Smooth muscle cell (in vitro differentiated cells): ENCODE measurements at regions not wholly inside any gene's neighbourhood (a gene's known extent, or its start where the extent isn't known, plus 50 kb on each side); places are given as distances from the start of the nearest gene placed in this dataset.

Source experiments
- DNase-seq: peaks from one replicate; lab custom pipeline; 2025; ENCODE audit not compliant: unreplicated experiment; lab: John Stamatoyannopoulos, UW
- H2AFZ ChIP-seq: fragments of 200-600 bp; sonication (generic); 2 replicates; pipeline ENCODE4 v1.6.0; 2016; ENCODE audit warnings: antibody characterized with exemption, low read depth, mild to moderate bottlenecking
- H3F3A ChIP-seq: fragments of 200-600 bp; sonication (generic); 2 replicates; pipeline ENCODE4 v1.6.0; 2017; ENCODE audit warnings: antibody characterized with exemption, low read depth
- H3K27ac ChIP-seq: fragments of 200-600 bp; sonication (generic); 2 replicates; pipeline ENCODE4 v1.5.1; 2016; ENCODE audit warnings: low read depth, mild to moderate bottlenecking
- H3K27me3 ChIP-seq: fragments of 200-600 bp; sonication (generic); 2 replicates; pipeline ENCODE4 v1.6.1; 2016; ENCODE audit warnings: low read depth, mild to moderate bottlenecking
- H3K36me3 ChIP-seq: fragments of 200-600 bp; sonication (generic); 2 replicates; pipeline ENCODE4 v1.5.1; 2016; ENCODE audit warnings: low read depth
- H3K4me1 ChIP-seq: fragments of 200-600 bp; sonication (generic); 2 replicates; pipeline ENCODE4 v1.5.1; 2016; ENCODE audit warnings: low read depth
- H3K4me2 ChIP-seq: fragments of 200-600 bp; sonication (generic); 2 replicates; pipeline ENCODE4 v1.6.0; 2016; ENCODE audit warnings: mild to moderate bottlenecking
- H3K4me3 ChIP-seq: fragments of 200-600 bp; sonication (generic); 2 replicates; pipeline ENCODE4 v1.5.1; 2016; ENCODE audit warnings: mild to moderate bottlenecking
- H3K79me2 ChIP-seq: fragments of 200-600 bp; sonication (generic); 2 replicates; pipeline ENCODE4 v1.6.0; 2016; ENCODE audit warnings: low read depth, mild to moderate bottlenecking
- H3K9ac ChIP-seq: fragments of 200-600 bp; sonication (generic); 2 replicates; pipeline ENCODE4 v1.6.0; 2016; ENCODE audit warnings: low read depth
- H3K9me3 ChIP-seq: fragments of 200-600 bp; sonication (generic); replicated peaks from 2 replicates; pipeline ENCODE4 v1.5.1; 2016; ENCODE audit warnings: low read depth
- H4K20me1 ChIP-seq: fragments of 200-600 bp; sonication (generic); 2 replicates; pipeline ENCODE4 v1.6.0; 2016; ENCODE audit warnings: low read depth
- CTCF ChIP-seq: fragments of 200-600 bp; sonication (generic); IDR thresholded peaks from 2 replicates; pipeline ENCODE4 v1.5.1; 2017; ENCODE audit warnings: borderline replicate concordance, mild to moderate bottlenecking, antibody characterized with exemption; ENCODE audit not compliant: insufficient read depth, poor library complexity, severe bottlenecking
- WGBS: methylation state at CpG from one replicate; pipeline ENCODE4 v1.1.7; 2016; ENCODE audit warnings: low lambda C conversion rate; 5-methylcytosine and 5-hydroxymethylcytosine counted together

DNA sequence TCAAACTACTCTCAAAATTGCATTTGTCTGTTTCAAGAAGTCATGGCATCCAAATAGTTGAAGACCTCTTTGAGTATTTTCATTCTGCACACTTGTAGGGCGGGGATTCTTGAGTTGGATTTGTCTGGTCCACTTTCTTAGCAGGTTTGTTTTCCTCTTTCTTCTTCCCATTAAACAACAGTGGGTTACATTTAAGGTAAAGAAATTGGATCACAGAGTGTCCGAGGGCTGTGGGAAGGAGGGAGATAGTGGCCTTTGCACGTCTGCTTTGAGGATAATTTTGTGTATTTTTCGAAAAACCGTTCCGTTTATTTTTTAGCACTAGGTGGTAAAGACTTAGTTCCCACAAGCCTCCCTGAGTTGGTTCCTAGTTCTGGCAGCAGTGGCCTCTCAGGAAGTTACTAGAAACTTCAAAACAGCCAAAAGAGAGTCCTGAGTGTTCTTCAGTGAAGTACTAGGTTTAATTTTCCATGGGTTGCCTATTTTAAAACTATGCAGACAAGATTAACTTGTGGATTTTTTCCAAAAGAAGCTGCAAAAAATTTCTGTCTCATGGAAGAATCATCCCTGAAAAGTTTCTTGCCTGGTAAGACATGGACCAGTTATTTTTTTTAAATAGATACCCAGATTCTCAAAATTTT, 107.9 kb downstream of the CDC42EP3 start:
- Histone ChIP-seq H3K4me3 (no peak overlapping the region), H3K4me2 (no peak overlapping the region), H3K9me3 (no peaks in the 10 kb centered on the region), H3K36me3 (no peaks in the 10 kb centered on the region), H3K79me2 (no peaks in the 10 kb centered on the region), H4K20me1 (no peaks in the 10 kb centered on the region), H3K27me3 (no peaks in the 10 kb centered on the region), H3K27ac (peak overlapping the region; percentile 91), H3F3A (peaks cover 4% of the 10 kb centered on the region), H2AFZ (peak overlapping the region; percentile 50), H3K9ac (peak overlapping the region; percentile 24), H3K4me1 (peaks cover 4% of the 10 kb centered on the region)
- 66% methylated on average over 6 of the region's 6 CpGs for whole genome bisulfite sequencing
- no peak for DNase-seq
- TF ChIP-seq CTCF, result no peak

- Histone ChIP-seq H3K27ac (peak overlapping the region; percentile 91), H3F3A (peaks cover 4% of the 10 kb centered on the region), H3K9ac (no peak overlapping the region), H3K27me3 (no peaks in the 10 kb centered on the region), H3K4me2 (no peak overlapping the region), H3K4me3 (no peak overlapping the region), H3K36me3 (no peaks in the 10 kb centered on the region), H3K79me2 (no peaks in the 10 kb centered on the region), H2AFZ (peak overlapping the region; percentile 34), H3K4me1 (peaks cover 4% of the 10 kb centered on the region), H4K20me1 (no peaks in the 10 kb centered on the region), H3K9me3 (no peaks in the 10 kb centered on the region)
- TF ChIP-seq CTCF, result no peak
- WGBS, result 50% methylated on average over 7 of the region's 7 CpGs
- no peak for DNase-seq
These were observed 107.1 kb downstream of the CDC42EP3 start for GRCh38 chr2:37564356-37564755.

DNA sequence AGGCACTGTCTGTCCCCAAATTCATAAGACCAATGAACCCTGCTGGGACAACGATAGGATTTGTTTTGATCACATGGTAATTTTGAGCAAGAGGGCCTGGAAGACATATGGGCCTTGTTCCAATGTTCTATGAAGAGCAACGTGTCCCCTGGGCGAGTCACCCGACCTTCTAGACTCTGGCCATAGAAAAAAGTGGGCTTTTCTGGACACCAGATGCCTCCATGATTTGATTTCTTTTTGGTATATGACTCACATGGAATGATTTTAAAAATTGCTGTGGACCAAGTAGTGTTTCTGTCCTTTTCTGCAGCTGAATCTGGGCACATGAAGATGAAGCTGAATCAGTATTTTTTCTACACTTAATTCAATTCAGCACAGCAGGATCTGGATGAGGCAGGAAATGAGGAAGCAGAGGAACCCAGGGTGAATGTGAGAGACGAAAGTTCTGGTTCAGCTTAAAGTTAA, 104.9 kb downstream of the CDC42EP3 start:
- no peak for DNase-seq
- Histone ChIP-seq H3K4me1 (peaks cover 10% of the 10 kb centered on the region), H3K27ac (no peak overlapping the region), H3K79me2 (no peaks in the 10 kb centered on the region), H3K9ac (no peak overlapping the region), H3F3A (peaks cover 10% of the 10 kb centered on the region), H3K9me3 (no peaks in the 10 kb centered on the region), H3K27me3 (no peaks in the 10 kb centered on the region), H4K20me1 (no peaks in the 10 kb centered on the region), H2AFZ (no peak overlapping the region), H3K4me2 (no peak overlapping the region), H3K4me3 (no peak overlapping the region), H3K36me3 (no peaks in the 10 kb centered on the region)
- no peak for TF ChIP-seq CTCF
- WGBS, result 92% methylated on average over 5 of the region's 5 CpGs

- Histone ChIP-seq H3K9me3 (no peaks in the 10 kb centered on the region), H3K27me3 (no peaks in the 10 kb centered on the region), H3K4me2 (no peak overlapping the region), H3K4me1 (peaks cover 6% of the 10 kb centered on the region), H3K9ac (no peak overlapping the region), H3F3A (peaks cover 6% of the 10 kb centered on the region), H3K36me3 (no peaks in the 10 kb centered on the region), H3K79me2 (no peaks in the 10 kb centered on the region), H3K4me3 (no peak overlapping the region), H4K20me1 (no peaks in the 10 kb centered on the region), H2AFZ (no peak overlapping the region), H3K27ac (no peak overlapping the region)
- no peak for TF ChIP-seq CTCF
- WGBS, result 96% methylated on average over 2 of the region's 2 CpGs
- no peak for DNase-seq
These were observed 102.9 kb downstream of the CDC42EP3 start for GRCh38 chr2:37568565-37568964.
